ENCODE measurements at regions not wholly inside any gene's neighbourhood (a gene's known extent, or its start where the extent isn't known, plus 50 kb on each side); places are given as distances from the start of the nearest gene placed in this dataset.
"Not testable (repeated sequence)": the region's sequence is repeated elsewhere in the genome, so short reads cannot be mapped to it uniquely, and the experiment has no call there.

DNA sequence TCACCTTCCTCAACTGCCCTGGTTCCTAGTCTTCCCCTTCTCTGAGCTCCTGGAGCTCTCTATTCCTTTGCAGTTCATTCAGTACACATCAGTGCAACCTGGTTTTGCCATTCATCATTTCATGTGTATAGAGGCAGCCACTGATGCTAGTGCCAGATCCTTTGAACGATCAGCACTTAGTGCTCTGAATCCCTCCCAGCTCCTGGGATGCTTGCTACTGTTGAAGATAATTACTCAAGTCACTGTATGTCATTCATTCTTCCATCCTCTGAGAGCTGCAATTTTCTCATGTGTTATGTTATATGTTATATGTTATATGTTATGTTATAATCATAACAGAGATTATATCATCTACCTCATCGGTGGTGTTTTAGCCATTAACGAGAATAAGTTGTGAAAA is 98.5 kb upstream of the UXS1 start:
- DNase-seq (ENCODE audit: low read depth) = no peak

DNA sequence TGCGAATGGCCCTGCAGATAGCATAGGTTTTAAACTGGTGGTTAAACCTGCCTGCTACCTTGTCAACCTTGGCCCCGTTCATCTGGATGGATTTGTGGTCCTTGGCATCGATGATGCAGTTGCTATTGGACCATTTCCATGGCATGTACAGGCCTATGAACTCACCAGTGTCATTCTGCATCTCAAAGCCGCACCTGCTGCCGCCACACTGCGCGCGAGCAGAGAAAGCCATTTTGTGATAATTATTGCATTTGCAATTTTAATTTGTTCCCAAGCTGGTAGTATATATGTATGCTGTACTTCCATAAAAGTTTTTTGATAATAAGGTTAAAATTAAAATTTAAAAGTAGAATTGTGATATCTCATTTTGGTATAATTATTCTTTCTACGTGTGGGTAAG is 94.8 kb upstream of the UXS1 start:
- DNase-seq (ENCODE audit: low read depth) = no peak

DNA sequence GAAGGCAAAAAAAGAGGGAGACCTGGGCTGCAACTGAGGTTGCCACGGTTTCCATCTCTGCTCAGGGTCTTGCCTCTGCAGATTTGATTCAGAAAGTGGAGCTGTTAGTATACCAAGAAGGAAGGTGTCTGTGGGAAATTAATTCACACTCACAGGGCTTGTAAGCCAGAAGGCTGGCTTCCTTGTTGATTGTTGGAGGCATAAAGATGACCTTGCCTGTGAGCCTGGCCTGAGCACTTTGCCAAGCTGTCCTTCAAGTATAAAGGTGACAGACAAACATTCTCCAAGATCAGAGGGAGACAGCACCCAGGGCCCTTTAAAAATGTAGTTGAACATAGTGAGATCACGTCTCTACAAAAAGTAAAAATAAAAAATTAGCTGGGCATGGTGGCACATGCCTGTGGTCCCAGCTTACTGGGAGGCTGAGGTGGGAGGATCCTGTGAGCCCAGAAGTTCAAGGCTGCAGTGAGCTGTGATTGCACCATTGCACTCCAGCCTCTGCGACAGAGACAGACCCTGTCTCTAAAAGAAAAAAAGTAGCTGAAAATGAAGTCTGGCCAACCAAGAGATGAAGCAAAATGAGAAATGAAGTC is 91.2 kb upstream of the UXS1 start:
- no peak for DNase-seq (ENCODE audit: low read depth)

DNA sequence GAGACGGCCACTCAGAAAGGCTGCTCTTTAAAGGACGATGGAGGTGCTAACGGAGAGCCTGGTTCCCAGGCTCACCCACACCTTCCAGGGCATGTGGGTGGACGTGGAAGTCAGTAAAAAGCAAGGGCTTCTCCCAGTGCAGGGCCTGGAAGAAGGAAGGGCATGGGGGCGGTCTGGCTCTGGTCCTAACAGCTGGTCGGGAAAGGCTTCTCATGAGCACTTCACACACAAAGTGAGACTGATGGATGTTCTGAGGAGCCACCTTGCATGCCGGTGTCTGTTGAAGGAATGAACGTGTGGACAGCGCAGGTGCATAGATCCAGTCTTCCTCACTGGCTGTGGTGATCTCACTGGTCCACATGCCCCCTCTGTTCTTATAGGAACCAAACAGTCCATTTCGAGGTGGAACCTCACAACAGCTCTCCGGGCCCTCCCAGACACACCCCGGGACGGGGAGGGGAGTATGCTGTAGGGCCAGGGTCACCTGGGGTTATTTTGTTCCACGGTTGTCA is 90.6 kb upstream of the UXS1 start:
- no peak for DNase-seq (ENCODE audit: low read depth)

DNA sequence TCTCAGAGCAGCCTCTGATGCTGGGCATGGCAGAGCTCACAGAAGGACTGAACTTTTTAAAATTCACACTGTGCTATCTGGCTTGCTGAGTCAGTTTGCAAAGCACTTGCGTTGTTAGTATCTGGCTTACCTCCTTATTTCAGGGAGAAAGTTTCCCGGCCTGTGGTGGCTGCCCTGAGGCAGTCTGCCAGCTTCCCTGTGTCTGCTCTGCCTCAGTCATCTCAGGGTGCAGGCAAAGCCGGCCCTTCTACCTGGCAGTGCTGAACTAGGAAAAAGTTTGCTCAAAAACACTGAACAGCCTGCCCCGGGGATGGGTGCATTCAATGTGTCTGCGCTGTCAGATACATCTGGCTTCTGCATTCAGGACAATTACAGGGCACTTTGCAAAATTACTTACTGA is 90.2 kb upstream of the UXS1 start:
- DNase-seq (ENCODE audit: low read depth) = no peak

- not testable (repeated sequence) for DNase-seq (ENCODE audit: low read depth)
Measured at GRCh38 chr2:106283228-106284152, 89.4 kb upstream of the UXS1 start.

GRCh38 chr2:106282462-106283170 is 88.5 kb upstream of the UXS1 start:
- DNase-seq (ENCODE audit: low read depth) = no peak

DNA sequence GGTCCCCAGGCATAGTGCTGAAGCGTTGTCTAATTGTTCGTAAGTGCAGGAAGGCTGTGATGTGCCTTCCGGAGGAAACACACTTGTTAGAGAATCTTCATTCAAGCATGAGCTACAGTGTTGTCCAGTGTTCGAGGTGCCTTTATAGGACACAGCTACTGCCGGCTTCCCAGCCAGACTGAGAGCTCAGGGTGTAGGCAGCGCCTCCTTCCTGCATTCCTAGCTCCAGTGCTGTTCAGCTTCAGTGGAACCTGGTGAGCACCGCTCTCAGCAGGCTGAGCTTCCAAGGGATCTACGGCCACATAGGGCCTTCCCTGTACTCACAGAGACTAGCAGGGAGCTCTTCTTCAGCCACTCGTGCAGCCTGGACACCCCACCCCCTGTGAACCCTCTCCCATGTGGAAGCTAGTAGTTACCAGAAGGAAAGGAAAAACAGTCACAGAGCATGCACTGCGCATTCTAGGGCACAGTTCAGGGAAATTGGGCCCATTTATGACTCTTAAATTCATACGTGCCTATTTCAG is 87.9 kb upstream of the UXS1 start:
- DNase-seq (ENCODE audit: low read depth) = not testable (repeated sequence)

DNA sequence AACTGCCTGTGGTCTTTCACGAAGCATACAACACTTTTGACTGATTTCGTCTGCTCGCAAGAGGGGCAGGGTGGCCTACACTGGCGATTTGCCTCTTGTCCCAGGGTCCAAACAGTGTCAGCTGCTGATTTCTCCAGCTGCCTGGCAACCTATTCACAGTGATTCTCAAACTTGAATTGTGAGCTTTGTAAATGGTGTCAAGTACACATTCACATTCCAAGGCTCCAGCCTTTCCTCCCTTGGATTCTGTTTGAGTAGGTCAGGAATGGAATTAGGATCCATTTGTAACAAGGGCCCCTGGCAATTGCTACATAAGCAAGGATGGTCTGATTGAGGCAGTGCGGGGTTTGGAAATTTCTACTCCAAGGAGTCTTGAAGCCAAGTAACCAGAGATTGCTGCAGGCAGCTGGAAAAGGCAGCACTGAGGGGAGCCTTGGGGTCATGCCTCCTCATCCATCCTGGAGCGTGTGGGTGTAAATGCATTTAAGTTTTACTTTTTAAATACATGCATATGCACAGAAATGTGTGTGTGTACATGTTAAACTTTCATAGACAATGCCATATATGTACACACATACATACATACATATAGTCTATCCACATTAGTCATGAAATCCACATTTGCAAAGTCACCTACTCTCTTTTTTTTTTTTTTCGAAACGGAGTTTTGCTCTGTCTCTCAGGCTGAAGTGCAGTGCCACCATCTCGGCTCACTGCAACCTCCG is 86.8 kb upstream of the UXS1 start:
- DNase-seq (ENCODE audit: low read depth) = no peak

DNA sequence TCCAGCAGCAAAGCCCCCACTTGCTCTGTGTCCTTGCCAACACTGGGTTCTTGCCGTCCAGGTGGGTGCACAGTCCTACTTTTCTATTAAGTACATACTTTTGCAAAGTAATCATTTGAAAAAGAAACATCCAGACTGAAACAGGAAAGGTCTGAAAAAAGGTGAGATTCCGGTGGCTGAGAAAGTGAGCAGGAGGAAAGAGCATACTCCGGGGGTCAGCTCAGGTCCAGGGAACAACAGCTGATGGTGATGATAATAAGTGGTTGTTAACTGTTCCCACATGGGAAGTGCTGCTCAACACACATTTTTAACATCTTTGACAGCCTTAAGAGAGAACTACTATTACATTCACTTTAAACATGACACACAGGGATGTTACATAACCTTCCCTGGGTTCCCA is 86.1 kb upstream of the UXS1 start:
- no peak for DNase-seq (ENCODE audit: low read depth)

DNA sequence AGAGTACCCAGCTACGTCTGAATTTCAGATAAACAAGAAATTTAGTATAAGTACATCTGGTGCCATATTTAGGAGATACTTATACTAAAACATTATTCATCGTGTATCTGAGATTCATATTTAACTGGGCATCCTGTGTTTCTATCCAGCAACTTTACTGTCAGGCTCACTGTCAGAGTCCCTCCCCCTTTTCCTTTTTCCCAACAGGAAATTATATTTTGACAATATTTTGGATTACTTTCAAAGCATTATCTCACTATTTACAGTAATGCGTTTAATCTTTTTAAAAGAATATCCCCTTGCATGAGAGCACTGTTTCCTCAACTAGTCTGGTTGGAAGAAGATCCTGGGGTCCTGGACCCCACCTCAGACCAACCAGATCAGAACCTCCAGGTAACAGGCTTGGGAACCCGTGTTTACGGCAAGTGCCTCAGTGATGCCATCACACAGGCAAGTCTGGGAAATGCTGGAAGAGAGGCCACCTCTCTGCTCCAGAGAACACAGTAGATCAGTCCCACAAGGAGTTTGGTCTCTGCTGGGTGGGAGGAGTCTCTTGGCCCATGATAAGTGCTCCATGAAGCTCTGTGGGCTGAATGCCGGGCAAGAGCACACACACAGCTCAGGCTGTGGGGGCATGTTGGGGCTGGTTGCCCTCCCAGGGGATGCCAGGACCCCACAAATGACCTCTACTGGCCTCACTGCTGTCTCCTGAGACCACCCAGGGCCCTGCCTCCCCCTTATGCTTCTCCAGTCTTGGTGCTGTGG is 84.2 kb upstream of the UXS1 start:
- DNase-seq (ENCODE audit: low read depth) = no peak

DNA sequence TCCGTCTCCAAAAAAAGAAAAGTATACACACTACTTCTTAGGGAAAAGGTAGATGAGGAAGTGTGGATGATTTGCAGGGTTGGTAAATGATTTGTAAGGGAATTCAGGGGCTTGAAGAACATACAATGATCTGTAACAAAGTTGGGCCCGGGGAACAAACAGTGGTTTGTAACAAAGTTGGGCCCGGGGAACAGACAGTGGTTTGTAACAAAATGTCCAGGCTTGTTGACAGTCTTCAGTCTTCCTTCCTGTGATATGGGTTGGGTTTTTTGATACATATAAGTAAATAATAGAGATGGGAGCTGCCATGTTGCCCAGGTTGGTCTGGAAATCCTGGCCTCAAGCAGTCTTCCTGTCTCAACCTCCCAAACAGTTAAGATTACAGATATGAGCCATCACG is 83.3 kb upstream of the UXS1 start:
- DNase-seq (ENCODE audit: low read depth) = no peak

DNA sequence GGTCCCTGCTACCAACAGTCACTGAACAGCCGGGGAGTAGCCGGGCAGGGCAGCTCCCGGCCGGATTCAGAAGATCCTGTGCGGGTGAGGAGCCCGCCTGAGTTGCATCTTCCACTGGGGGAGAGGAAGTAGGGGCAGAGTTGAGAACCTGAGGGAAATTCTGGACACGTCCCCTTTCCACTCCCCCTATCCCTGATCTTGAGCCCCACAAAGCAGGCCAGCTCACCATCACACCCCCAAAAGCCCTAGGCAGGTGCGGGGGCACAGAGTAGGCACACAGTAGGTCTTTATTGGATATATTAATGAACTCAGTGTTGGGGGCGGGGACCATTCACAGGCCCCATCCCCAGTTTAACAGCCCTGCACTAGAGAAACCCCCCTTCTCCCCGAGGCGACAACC is 81.9 kb upstream of the UXS1 start:
- no peak for DNase-seq (ENCODE audit: low read depth)

DNA sequence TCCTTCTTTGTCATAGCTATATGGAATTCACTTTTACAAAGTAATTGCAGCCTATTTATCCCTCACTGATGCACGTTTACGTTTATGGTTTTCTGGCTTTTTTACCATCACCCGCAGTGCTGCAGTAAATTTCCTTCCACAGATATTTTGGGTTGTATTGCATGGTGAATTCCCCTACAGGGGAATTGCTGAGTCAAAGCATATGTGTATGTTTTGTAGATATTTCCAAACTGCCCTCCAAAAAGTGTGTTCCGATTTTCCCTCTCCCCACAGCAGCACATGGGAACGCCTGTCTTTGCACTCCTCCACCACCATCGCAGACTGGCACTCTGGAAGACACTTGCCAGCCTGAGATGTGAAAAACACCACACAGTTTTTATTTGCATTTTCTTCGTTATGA is 80.6 kb upstream of the UXS1 start:
- DNase-seq (ENCODE audit: low read depth) = no peak

- no peak for DNase-seq (ENCODE audit: low read depth)
Measured at GRCh38 chr2:106272216-106272807, 78.2 kb upstream of the UXS1 start.

GRCh38 chr2:106270471-106270891 is 76.4 kb upstream of the UXS1 start:
- DNase-seq (ENCODE audit: low read depth) = no peak

DNA sequence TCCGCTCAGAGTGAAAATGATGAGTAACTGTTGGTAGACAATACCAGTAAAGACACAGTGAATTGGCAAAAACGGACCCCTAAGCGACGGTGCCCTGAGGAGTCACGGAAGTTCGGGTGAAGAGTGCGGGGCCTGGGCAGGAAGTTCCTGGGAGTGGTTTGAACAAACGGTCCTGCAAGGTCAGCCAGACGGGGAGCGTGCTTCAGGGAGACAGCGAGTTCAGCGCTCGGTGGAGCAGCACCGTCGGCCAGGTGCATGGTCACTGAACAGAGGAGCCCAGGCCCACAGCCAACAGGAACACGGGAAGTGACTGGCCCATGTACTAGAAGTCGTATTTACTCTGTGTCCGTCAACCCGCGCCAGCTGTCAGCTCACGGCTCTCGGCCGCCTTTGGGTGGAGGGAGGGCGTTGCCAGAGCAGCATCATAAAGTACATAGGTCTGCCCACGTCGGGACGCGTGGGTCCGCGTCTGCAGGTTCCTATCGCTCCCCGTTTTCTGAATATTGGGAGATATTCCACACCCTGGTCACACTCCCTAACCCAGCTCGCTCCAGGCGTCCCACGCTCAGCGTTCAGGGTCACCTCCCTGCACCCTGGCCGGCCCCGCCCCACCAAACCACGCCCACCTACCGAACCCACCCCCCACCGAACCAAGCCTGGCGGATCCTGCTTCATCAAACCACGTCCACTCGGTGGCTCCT is 75.6 kb upstream of the UXS1 start:
- no peak for DNase-seq (ENCODE audit: low read depth)

GRCh38 chr2:106267997-106268396 is 73.9 kb upstream of the UXS1 start:
- DNase-seq (ENCODE audit: low read depth) = no peak

DNA sequence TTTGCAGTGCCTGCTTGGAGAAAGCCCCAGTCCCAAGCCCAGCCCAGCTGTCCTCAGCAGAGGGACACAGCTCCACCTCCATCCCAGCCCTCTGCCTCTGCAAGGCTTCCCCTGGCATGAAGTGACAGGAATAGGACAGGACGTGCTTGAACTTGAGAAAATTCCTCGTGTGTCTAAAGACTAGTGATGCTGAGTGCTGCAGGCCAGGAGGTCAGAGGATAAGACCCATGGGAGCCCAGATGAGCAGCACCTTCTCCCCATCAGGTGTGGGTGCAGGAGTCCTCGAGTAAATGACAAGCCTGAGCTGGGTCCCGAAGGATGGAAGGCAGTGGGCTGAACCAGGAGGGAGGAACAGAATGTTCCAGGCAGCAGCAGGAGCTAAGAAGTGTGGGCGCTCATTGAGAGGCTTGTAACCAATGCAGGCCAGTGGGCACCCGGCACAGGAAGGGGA is 67.8 kb upstream of the UXS1 start:
- DNase-seq (ENCODE audit: low read depth) = no peak

GRCh38 chr2:106258859-106259258 is 64.8 kb upstream of the UXS1 start:
- DNase-seq (ENCODE audit: low read depth) = not testable (repeated sequence)
